NCI-H2196 (cell line): ENCODE measurements at regions not wholly inside any gene's neighbourhood (a gene's known extent, or its start where the extent isn't known, plus 50 kb on each side); places are given as distances from the start of the nearest gene placed in this dataset.

Source experiments
- DNase-seq: peaks from one replicate; lab custom pipeline; 2025; ENCODE audit not compliant: unreplicated experiment; lab: John Stamatoyannopoulos, UW

- DNase-seq, result no peak
Measured at GRCh38 chr5:30620481-30621085, 572.9 kb upstream of the CDH6 start.

GRCh38 chr5:30608501-30608900, 585.0 kb upstream of the CDH6 start:
- DNase-seq, result no peak

DNA sequence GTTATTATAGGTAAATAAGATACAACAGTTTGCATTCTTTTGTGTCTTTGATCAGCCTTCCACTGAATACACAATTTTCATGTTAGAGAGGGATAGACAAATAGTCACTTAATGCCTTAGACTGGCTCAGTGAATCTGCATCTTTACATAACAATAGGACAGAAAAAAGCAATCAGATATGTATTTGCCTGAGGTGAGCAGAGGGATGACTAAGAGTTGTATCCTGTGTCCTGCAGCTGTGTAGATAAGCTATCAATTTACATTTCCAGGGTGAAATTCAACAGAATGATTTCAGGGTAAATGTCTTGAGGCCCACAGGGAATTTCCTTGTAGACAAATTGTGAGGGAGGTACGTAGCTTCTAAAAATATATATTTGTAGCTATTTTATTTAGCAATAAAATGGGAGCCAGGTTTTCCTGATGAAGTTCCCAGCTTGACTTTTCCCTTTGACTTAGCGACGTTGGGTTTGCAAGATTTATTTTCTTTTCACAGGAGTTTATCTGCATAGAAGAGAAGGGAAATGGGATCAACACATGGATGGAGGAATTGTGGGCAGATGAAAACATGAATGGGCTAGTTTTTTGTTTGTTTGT, 586.1 kb upstream of the CDH6 start:
- no peak for DNase-seq

DNA sequence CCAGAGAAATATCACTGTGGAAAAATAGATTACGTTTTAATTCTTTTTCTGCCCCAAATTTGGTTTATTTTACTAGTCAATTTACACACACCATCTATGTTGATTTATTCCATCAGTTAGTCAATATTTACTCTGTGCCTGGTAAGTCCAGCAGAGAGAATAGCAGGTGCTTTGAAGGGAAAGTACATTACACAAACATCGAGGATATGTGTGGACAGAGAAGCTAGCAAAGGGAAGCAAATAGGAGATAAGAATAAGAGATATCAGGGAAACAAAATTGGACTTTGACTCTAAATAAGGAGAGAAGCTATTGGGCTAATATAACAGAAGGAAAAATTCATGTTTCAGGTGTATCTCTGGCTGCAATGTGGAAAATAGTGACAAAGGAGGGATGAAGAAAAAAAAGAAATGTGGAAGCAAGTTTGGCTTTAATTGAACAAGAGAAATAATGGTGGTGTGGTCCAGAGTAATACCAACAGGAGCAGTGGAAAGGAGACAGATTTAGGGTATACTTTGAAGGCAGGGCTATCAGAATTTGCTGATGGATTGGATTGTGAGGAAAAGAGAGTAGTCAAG, 587.7 kb upstream of the CDH6 start:
- DNase-seq, result no peak

- no peak for DNase-seq
Measured at GRCh38 chr5:30604648-30605262, 588.7 kb upstream of the CDH6 start.

GRCh38 chr5:30600892-30601291, 592.6 kb upstream of the CDH6 start:
- DNase-seq, result no peak

DNA sequence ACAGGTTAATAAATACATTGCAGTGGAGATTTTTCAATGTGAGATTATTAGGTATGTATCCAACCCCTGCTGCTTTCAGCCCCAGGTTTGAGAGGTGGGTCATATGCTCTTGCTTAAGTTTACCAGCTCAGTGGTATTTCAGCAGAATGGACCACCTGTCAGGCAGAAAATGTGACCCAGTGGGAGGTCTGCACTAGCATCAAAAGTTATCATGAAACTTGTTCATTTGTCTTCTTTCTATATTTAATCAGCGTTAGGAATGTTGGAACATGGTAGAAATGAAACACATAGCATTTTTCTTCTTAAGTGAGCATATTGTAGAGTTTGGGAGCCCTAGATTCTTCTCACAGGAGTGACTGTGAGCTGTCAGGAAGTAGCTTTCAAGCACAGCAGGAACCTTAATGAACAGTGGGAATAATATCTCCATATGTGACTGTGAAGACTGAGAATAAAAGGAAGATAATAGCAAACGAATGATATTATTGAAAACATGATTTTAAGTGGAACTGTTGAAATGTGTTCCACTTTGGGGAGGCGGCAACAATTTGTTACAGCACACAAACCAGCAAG, 596.9 kb upstream of the CDH6 start:
- no peak for DNase-seq

- no peak for DNase-seq
Measured at GRCh38 chr5:30594331-30594730, 599.2 kb upstream of the CDH6 start.

DNA sequence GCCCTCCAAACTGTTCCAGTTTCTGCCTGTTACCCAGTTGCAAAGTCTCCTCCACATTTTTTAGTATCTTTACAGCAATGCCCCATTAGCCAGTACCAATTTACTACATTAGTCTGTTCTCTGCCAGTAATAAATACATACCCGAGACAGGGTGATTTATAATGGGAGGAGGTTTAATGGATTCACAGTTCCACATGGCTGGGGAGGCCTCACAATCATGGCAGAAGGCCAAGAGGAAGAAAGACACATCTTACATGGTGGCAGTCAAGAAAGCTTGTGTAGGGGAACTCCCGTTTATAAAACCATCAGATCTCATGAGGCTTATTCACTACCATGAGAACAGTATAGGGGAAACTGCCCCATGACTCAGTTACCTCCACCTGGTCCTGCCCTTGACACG, 600.7 kb upstream of the CDH6 start:
- DNase-seq, result no peak

- no peak for DNase-seq
Measured at GRCh38 chr5:30581198-30581935, 612.1 kb upstream of the CDH6 start.

DNA sequence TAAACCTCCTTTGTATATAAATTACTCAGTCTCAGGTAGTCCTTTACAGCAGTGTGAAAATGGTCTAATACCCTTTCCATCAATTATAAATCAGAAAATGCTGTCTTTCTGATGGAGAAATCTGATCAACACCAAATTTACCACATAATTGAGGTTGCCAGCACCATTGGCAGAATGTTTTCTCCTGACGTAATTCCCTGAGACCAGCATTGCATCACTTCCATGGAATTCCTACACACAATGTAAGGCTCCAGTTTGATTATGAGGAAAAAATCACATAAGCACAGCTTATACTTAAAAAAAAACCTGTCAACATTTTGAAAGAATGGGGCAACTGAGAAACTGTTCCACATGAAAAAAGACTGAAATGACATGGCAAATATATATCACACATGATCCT, 618.7 kb upstream of the CDH6 start:
- DNase-seq, result no peak

DNA sequence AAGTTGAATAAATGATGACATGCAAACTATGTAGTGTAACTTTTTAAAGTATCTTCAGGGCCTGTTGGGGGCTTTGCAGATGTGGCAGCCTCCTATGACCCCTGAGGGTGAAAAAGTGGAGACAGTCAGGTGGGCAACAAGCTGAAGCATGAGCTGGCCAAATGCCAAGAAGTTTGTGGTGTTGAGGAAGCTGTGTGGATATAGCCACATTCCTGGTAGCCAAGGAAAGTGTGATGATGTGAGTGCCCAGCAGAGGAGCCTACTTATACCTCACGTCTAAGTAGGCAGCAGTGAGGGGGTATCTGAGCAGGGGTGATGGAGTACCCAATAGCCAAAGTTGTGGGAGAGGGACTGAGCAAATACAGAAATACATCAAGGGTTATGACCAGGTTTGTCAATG, 621.2 kb upstream of the CDH6 start:
- DNase-seq, result peak; percentile 3

GRCh38 chr5:30561771-30562170, 631.7 kb upstream of the CDH6 start:
- DNase-seq, result no peak

DNA sequence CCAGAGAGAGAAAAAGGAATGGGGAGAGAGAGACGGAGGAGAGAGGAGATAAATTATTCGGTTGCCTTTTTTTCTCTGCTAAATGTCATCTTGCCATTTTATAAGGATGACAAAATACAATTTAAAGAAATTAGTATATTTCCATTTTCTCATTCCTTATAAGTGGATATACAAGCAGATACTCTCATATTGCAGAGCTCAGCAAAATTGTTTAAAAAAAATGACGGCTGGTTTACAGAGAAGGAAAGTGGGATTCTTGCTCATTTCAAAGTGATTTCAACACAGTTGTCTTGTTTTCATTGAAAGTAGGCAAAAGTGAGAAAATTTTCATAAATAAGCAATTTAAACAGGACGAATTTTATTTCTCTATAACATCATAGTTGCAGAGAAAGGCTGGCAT, 641.9 kb upstream of the CDH6 start:
- DNase-seq, result no peak

DNA sequence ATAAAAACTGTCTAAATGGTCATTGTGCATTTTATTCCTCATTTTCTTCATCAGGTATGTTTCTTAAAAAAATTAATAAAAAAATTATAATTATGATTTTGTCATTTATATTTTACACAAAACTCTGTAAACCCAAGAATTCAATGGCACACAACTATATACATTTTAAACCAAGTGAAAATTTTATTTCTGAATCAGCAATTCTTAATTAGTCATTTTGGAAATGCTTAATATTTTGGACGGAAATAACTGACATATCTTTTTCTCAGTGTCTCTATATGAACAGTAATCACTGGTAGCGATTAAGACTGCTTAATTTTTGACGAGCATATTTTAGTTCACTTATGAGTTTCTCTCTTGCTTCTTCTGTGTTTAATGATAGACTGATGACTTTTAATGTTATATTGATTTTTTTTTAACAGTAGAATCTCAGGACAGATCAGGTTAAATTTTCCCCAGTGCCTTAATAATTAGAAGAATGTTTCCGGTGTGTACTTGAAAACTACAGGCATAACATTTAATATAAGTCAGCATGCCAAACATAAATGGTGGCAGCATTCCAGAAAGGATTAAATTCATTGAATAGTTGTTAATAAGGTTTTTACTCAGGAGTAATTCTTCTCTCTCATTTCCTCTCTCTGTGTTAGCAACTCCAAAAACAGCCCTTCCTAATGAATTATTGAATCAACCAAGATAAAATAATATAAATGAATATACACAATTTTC, 644.7 kb upstream of the CDH6 start:
- DNase-seq, result no peak

- DNase-seq, result no peak
Measured at GRCh38 chr5:30540150-30540549, 653.3 kb upstream of the CDH6 start.

- DNase-seq, result no peak
Measured at GRCh38 chr5:30539004-30539634, 654.4 kb upstream of the CDH6 start.

DNA sequence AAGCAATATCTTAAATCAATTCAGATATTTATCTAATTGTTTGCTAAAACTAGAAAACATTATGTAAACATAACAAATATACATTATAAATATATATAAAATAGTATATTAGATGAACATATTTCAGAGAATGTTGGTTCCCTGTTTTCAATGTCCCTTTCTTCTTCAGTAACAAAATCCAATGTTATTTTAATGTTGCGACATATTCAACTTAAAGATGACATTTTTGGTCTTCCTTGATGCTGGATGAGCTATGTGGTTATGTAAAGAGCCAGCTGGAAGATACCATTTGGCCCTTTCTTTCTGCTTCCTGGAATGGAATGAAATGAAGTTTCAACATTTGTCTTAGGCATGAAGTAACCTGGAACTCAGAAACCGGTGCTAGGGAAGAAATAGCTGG, 668.1 kb upstream of the CDH6 start:
- DNase-seq, result no peak

GRCh38 chr5:30524428-30524827, 669.1 kb upstream of the CDH6 start:
- no peak for DNase-seq

DNA sequence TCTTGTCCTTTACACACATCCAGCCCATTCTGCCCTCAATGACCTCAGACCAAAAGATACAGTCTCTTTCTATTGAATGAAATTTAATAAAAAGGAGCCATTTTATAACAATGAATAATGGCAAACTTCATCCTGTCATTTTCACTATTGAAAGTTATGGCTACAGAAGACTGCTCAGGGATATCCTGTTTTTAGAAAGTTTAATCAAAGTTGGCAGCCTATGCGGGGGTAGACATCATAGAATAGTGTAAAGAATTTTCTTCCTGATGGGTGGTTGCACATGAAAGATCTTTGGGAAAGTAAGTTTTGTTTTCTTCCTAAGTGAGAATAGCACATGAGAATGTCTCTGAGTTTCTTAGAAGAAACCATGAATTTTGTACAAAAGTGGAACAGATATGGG, 670.4 kb upstream of the CDH6 start:
- no peak for DNase-seq
